H9 (cell line): ENCODE measurements at regions not wholly inside any gene's neighbourhood (a gene's known extent, or its start where the extent isn't known, plus 50 kb on each side); places are given as distances from the start of the nearest gene placed in this dataset.

Experiments used
- DNase-seq: peaks from one replicate; pipeline ENCODE4 v3.0.0-alpha.2; 2017
- H2AFZ ChIP-seq: one replicate; pipeline ENCODE4 v1.6.1; 2013; ENCODE audit warnings: mild to moderate bottlenecking, low read length, control low read depth, moderate library complexity
- H2AK5ac ChIP-seq: 2 replicates; pipeline ENCODE4 v1.6.1; 2013; ENCODE audit warnings: low read length, control low read depth, mixed read lengths; ENCODE audit not compliant: insufficient read length
- H2BK120ac ChIP-seq: one replicate; pipeline ENCODE4 v1.6.1; 2013; ENCODE audit warnings: low read depth, mild to moderate bottlenecking, low read length, control low read depth, inconsistent platforms; ENCODE audit not compliant: poor library complexity, severe bottlenecking
- H2BK12ac ChIP-seq: 2 replicates; pipeline ENCODE4 v1.6.1; 2013; ENCODE audit warnings: low read length, control low read depth, mixed read lengths, low read depth; ENCODE audit not compliant: insufficient read length
- H2BK15ac ChIP-seq: 2 replicates; pipeline ENCODE4 v1.6.1; 2013; ENCODE audit warnings: low read depth, low read length, control low read depth
- H2BK20ac ChIP-seq: one replicate; pipeline ENCODE4 v1.6.1; 2013; ENCODE audit warnings: low read depth, mild to moderate bottlenecking, low read length, control low read depth, inconsistent platforms; ENCODE audit not compliant: poor library complexity, severe bottlenecking
- H2BK5ac ChIP-seq: 2 replicates; pipeline ENCODE4 v1.6.1; 2013; ENCODE audit warnings: low read length, control low read depth, mixed read lengths; ENCODE audit not compliant: insufficient read length
- H3K14ac ChIP-seq: 2 replicates; pipeline ENCODE4 v1.6.1; 2013; ENCODE audit warnings: low read length, control low read depth; ENCODE audit not compliant: insufficient read depth
- H3K18ac ChIP-seq: 2 replicates; pipeline ENCODE4 v1.6.1; 2013; ENCODE audit warnings: low read depth, mild to moderate bottlenecking, mixed read lengths, low read length, control low read depth; ENCODE audit not compliant: insufficient read length
- H3K23ac ChIP-seq: 2 replicates; pipeline ENCODE4 v1.6.1; 2013; ENCODE audit warnings: low read length, control low read depth, mixed read lengths, low read depth; ENCODE audit not compliant: insufficient read length
- H3K23me2 ChIP-seq: 2 replicates; pipeline ENCODE4 v1.6.1; 2013; ENCODE audit warnings: low read depth, mild to moderate bottlenecking, mixed read lengths, low read length, control low read depth; ENCODE audit not compliant: insufficient read length, poor library complexity, severe bottlenecking
- H3K27ac ChIP-seq: 2 replicates; pipeline ENCODE4 v1.5.1; 2013; ENCODE audit warnings: low read length, control low read depth, mixed read lengths, low read depth; ENCODE audit not compliant: insufficient read length
- H3K27me3 ChIP-seq: 2 replicates; pipeline ENCODE4 v1.6.1; 2013; ENCODE audit warnings: low read length, control low read depth, inconsistent platforms; ENCODE audit not compliant: insufficient read depth
- H3K4ac ChIP-seq: 2 replicates; pipeline ENCODE4 v1.6.1; 2013; ENCODE audit warnings: low read depth, mild to moderate bottlenecking, control low read depth, inconsistent platforms, low read length, moderate library complexity
- H3K4me1 ChIP-seq: 2 replicates; pipeline ENCODE4 v1.6.1; 2013; ENCODE audit warnings: low read length, control low read depth, inconsistent platforms; ENCODE audit not compliant: insufficient read depth
- H3K4me2 ChIP-seq: 2 replicates; pipeline ENCODE4 v1.6.1; 2013; ENCODE audit warnings: low read length, control low read depth, mixed read lengths; ENCODE audit not compliant: insufficient read length, insufficient read depth
- H3K56ac ChIP-seq: 2 replicates; pipeline ENCODE4 v1.6.1; 2013; ENCODE audit warnings: low read depth, mild to moderate bottlenecking, mixed read lengths, low read length, control low read depth; ENCODE audit not compliant: insufficient read length
- H3K79me1 ChIP-seq: 2 replicates; pipeline ENCODE4 v1.6.1; 2013; ENCODE audit warnings: low read depth, mild to moderate bottlenecking, moderate library complexity, low read length, control low read depth, inconsistent platforms; ENCODE audit not compliant: insufficient read depth, poor library complexity, severe bottlenecking
- H3K79me2 ChIP-seq: 2 replicates; pipeline ENCODE4 v1.6.1; 2013; ENCODE audit warnings: low read length, control low read depth, inconsistent platforms; ENCODE audit not compliant: insufficient read depth
- H3K9ac ChIP-seq: 2 replicates; pipeline ENCODE4 v1.6.1; 2013; ENCODE audit warnings: low read length, control low read depth, mixed read lengths; ENCODE audit not compliant: insufficient read length; ENCODE audit errors: extremely low read depth
- H3K9me3 ChIP-seq: one replicate; pipeline ENCODE4 v1.6.1; 2013; ENCODE audit warnings: low read depth, low read length, inconsistent platforms; ENCODE audit not compliant: control insufficient read depth
- H3T11ph ChIP-seq: one replicate; pipeline ENCODE4 v1.6.1; 2013; ENCODE audit warnings: mild to moderate bottlenecking, low read length, control low read depth, inconsistent platforms
- H4K20me1 ChIP-seq: one replicate; pipeline ENCODE4 v1.6.1; 2013; ENCODE audit not compliant: control insufficient read depth, insufficient read length, insufficient read depth
- H4K5ac ChIP-seq: 2 replicates; pipeline ENCODE4 v1.6.1; 2013; ENCODE audit warnings: low read depth, mild to moderate bottlenecking, mixed read lengths, low read length, control low read depth; ENCODE audit not compliant: insufficient read length
- H4K8ac ChIP-seq: replicated peaks from 2 replicates; pipeline ENCODE4 v1.6.1; 2013; ENCODE audit warnings: low read length, control low read depth, mixed read lengths, low read depth; ENCODE audit not compliant: insufficient read length
- H4K91ac ChIP-seq: 2 replicates; pipeline ENCODE4 v1.6.1; 2013; ENCODE audit warnings: low read depth, mild to moderate bottlenecking, moderate library complexity, mixed read lengths, low read length, control low read depth; ENCODE audit not compliant: insufficient read length
- H3K27ac Mint-ChIP-seq, 3 experiments: 2 replicates in 2 of 3; 3 replicates in 1 of 3; pipeline ENCODE4 v1.8.0; 2020 to 2021; ENCODE audit warnings: mixed read lengths in 3 of 3, mild to moderate bottlenecking in 1 of 3, moderate library complexity in 1 of 3
- H3K27me3 Mint-ChIP-seq: 2 replicates; pipeline ENCODE4 v1.8.0; 2021; ENCODE audit warnings: low read depth, mild to moderate bottlenecking, moderate library complexity, mixed read lengths
- H3K36me3 Mint-ChIP-seq, 3 experiments: 2 replicates in 2 of 3; 3 replicates in 1 of 3; pipeline ENCODE4 v1.8.0; 2020 to 2021; ENCODE audit warnings: low read depth in 3 of 3, mixed read lengths in 3 of 3; ENCODE audit not compliant: insufficient read depth in 1 of 3
- H3K4me1 Mint-ChIP-seq, 2 experiments: 2 replicates each; pipeline ENCODE4 v1.8.0; 2020; ENCODE audit warnings: mixed read lengths in 2 of 2
- H3K4me3 Mint-ChIP-seq, 2 experiments: 2 replicates in 1 of 2; 3 replicates in 1 of 2; pipeline ENCODE4 v1.8.0; 2020 to 2021; ENCODE audit warnings: mild to moderate bottlenecking in 2 of 2, mixed read lengths in 2 of 2, moderate library complexity in 1 of 2
- H3K9me3 Mint-ChIP-seq, 2 experiments: 2 replicates in 1 of 2; 3 replicates in 1 of 2; pipeline ENCODE4 v1.8.0; 2020; ENCODE audit warnings: mild to moderate bottlenecking in 2 of 2, mixed read lengths in 2 of 2, moderate library complexity in 1 of 2
- CTCF ChIP-seq: fragments of 200-600 bp; sonication (generic); conservative IDR thresholded peaks from 3 replicates; pipeline ENCODE4 v1.8.0; 2021; ENCODE audit warnings: antibody characterized with exemption, mild to moderate bottlenecking
- WGBS: extraction: QIAGEN DNeasy Blood & Tissue Kit; methylation state at CpG from one replicate; pipeline ENCODE4 v1.1.7; 2013; ENCODE audit warnings: missing lambda C conversion rate, low lambda C conversion rate, mixed read lengths; ENCODE audit not compliant: insufficient read length; ENCODE audit errors: extremely low coverage; 5-methylcytosine and 5-hydroxymethylcytosine counted together

- no peak overlapping the region for H4K8ac ChIP-seq
- no peak overlapping the region for H4K91ac ChIP-seq
- H3K9ac ChIP-seq: no peak overlapping the region
- no peaks in the 10 kb centered on the region for H3K4me1 ChIP-seq
- H3K14ac ChIP-seq: no peak overlapping the region
- Mint-ChIP-seq H3K4me1 (no peaks in the 10 kb centered on the region), H3K4me3 (no peak overlapping the region), H3K27ac (no peak overlapping the region), H3K36me3 (peaks cover 0 to 4% (median 0%) of the 10 kb centered on the region in 3 experiments; a peak in 2 of 7 replicates), H3K9me3 (peaks cover 10 to 13% of the 10 kb centered on the region in 2 experiments), H3K27me3 (no peaks in the 10 kb centered on the region; the same call in 1 of the 2 replicates)
- WGBS: no CpG with 5 or more reads among the region's 3 CpGs
- no peak overlapping the region for H3K27ac ChIP-seq
- H2BK15ac ChIP-seq: no peak overlapping the region
- no peaks in the 10 kb centered on the region for H3K9me3 ChIP-seq
- no peaks in the 10 kb centered on the region for H4K20me1 ChIP-seq
- H3K23ac ChIP-seq: no peak overlapping the region
- no peaks in the 10 kb centered on the region for H3K79me1 ChIP-seq
- no peak for TF ChIP-seq CTCF
- no peak overlapping the region for H2AFZ ChIP-seq
- no peak overlapping the region for H2BK120ac ChIP-seq
- H2AK5ac ChIP-seq: no peak overlapping the region
- H3K56ac ChIP-seq: no peak overlapping the region
- no peak overlapping the region for H3K4ac ChIP-seq
- no peak overlapping the region for H2BK20ac ChIP-seq
- no peak overlapping the region for H3T11ph ChIP-seq
- no peak overlapping the region for H4K5ac ChIP-seq
- H2BK5ac ChIP-seq: no peak overlapping the region
- H2BK12ac ChIP-seq: no peak overlapping the region
- H3K23me2 ChIP-seq: no peaks in the 10 kb centered on the region
- no peaks in the 10 kb centered on the region for H3K79me2 ChIP-seq
- no peak overlapping the region for H3K18ac ChIP-seq
- H3K27me3 ChIP-seq: no peaks in the 10 kb centered on the region
- no peak overlapping the region for H3K4me2 ChIP-seq
- DNase-seq: no peak
These were observed 312.8 kb downstream of the NSG2 start for GRCh38 chr5:174358276-174358675.
